IPS DF 6.9 (cell line): ENCODE measurements at regions not wholly inside any gene's neighbourhood (a gene's known extent, or its start where the extent isn't known, plus 50 kb on each side); places are given as distances from the start of the nearest gene placed in this dataset.

Experiments
- DNase-seq: peaks from one replicate; pipeline ENCODE4 v3.0.0-alpha.2; 2013; ENCODE audit warnings: low read depth, low spot score
- H3K27ac ChIP-seq: one replicate; pipeline ENCODE4 v1.5.1; 2013; ENCODE audit warnings: low read length, control low read depth
- H3K27me3 ChIP-seq: 2 replicates; pipeline ENCODE4 v1.6.1; 2013; ENCODE audit warnings: mild to moderate bottlenecking, low read length; ENCODE audit not compliant: control insufficient read depth, insufficient read depth
- H3K36me3 ChIP-seq: 2 replicates; pipeline ENCODE4 v1.6.1; 2013; ENCODE audit warnings: low read length; ENCODE audit not compliant: control insufficient read depth, insufficient read depth
- H3K4me1 ChIP-seq: 2 replicates; pipeline ENCODE4 v1.6.1; 2013; ENCODE audit warnings: low read length; ENCODE audit not compliant: control insufficient read depth, insufficient read depth
- H3K4me3 ChIP-seq: 2 replicates; pipeline ENCODE4 v1.5.1; 2013; ENCODE audit warnings: mild to moderate bottlenecking, low read length
- H3K9me3 ChIP-seq: 2 replicates; pipeline ENCODE4 v1.6.1; 2013; ENCODE audit warnings: low read length, inconsistent platforms; ENCODE audit not compliant: control insufficient read depth, insufficient read depth
- WGBS: extraction: QIAGEN DNeasy Blood & Tissue Kit; methylation state at CpG from one replicate; pipeline ENCODE4 v1.1.7; 2013; ENCODE audit warnings: mixed read lengths, missing lambda C conversion rate; ENCODE audit not compliant: insufficient read length, insufficient coverage; 5-methylcytosine and 5-hydroxymethylcytosine counted together

GRCh38 chr4:126250006-126250405 is 935.3 kb downstream of the FAT4 start:
- H3K9me3 ChIP-seq = no peaks in the 10 kb centered on the region
- no peak overlapping the region for H3K27ac ChIP-seq
- no peak for DNase-seq
- no peaks in the 10 kb centered on the region for H3K36me3 ChIP-seq
- no peak overlapping the region for H3K4me3 ChIP-seq
- WGBS = no CpG with 5 or more reads among the region's 2 CpGs
- H3K4me1 ChIP-seq = no peaks in the 10 kb centered on the region
- no peaks in the 10 kb centered on the region for H3K27me3 ChIP-seq

DNA sequence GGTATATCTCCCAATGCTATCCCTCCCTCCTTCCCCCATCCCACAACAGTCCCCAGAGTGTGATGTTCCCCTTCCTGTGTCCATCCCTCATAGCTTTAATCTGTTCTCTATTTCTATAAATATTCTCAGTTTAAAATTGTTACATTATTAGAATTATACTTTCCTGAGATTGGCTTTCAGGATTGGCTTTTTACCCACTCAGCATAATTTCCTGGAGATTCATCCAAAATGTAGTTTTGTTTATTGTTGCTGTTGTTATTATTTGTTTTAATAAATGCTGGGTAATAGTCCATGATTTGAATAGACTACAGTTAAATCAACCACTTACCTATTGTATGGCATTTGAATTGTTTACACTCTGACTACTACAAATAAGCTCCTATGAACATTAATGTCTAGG is 936.4 kb downstream of the FAT4 start:
- Histone ChIP-seq H3K9me3 (no peaks in the 10 kb centered on the region), H3K4me3 (no peak overlapping the region), H3K36me3 (no peaks in the 10 kb centered on the region), H3K27ac (no peak overlapping the region), H3K4me1 (no peaks in the 10 kb centered on the region), H3K27me3 (no peaks in the 10 kb centered on the region)
- DNase-seq = no peak

GRCh38 chr4:126262665-126263064 is 947.9 kb downstream of the FAT4 start:
- Histone ChIP-seq H3K36me3 (no peaks in the 10 kb centered on the region), H3K27ac (no peak overlapping the region), H3K4me3 (no peak overlapping the region), H3K27me3 (no peaks in the 10 kb centered on the region), H3K9me3 (no peaks in the 10 kb centered on the region), H3K4me1 (no peaks in the 10 kb centered on the region)
- no CpG with 5 or more reads among the region's 2 CpGs for WGBS
- no peak for DNase-seq

- Histone ChIP-seq H3K27me3 (no peaks in the 10 kb centered on the region), H3K4me3 (no peak overlapping the region), H3K27ac (no peak overlapping the region), H3K36me3 (no peaks in the 10 kb centered on the region), H3K9me3 (no peaks in the 10 kb centered on the region), H3K4me1 (no peaks in the 10 kb centered on the region)
- no peak for DNase-seq
Observed at GRCh38 chr4:126264839-126265238, 950.1 kb downstream of the FAT4 start.

DNA sequence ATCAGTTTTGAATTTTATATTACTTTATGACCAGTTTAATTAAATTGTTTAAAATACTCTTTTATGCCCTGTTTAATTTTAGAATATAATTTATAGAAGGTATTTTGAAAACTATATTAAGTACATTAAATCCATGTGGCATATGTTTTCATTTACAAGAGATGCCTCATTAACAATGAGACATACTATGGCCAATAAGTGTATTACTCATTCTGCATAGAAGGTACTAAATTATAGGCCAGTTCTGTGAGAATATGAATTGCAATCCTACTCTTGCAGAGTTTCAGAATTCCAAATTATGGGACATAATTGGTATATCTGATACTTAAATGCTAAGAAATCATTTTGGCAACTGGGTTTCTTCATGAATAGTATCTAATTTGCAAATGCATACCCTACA is 951.1 kb downstream of the FAT4 start:
- no peak overlapping the region for H3K27ac ChIP-seq
- no peak overlapping the region for H3K4me3 ChIP-seq
- no peaks in the 10 kb centered on the region for H3K27me3 ChIP-seq
- DNase-seq = no peak
- H3K9me3 ChIP-seq = no peaks in the 10 kb centered on the region
- no peaks in the 10 kb centered on the region for H3K36me3 ChIP-seq
- no peaks in the 10 kb centered on the region for H3K4me1 ChIP-seq

- DNase-seq = no peak
- H3K27ac ChIP-seq = no peak overlapping the region
- H3K4me1 ChIP-seq = no peaks in the 10 kb centered on the region
- H3K36me3 ChIP-seq = no peaks in the 10 kb centered on the region
- no peak overlapping the region for H3K4me3 ChIP-seq
- no CpG with 5 or more reads among the region's 1 CpG for WGBS
- H3K27me3 ChIP-seq = no peaks in the 10 kb centered on the region
- no peaks in the 10 kb centered on the region for H3K9me3 ChIP-seq
Observed at GRCh38 chr4:126267689-126268088, 952.9 kb downstream of the FAT4 start.

DNA sequence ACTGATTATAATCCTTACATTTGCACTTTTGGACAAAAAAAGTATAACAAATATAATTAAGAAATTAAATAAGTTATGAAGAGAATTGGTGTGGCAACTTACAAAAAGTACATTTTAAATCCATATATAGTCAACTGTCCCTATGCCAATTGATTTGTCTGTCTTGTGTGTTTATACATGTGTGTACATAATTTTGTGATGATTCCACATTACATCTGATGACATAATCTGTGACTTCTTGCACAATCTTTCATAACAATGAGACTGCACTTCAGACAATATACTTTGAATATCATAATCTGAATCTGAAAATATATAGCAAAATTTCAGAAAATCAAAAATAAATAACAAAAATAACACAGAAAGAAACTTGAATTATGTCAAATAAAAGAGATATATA is 953.4 kb downstream of the FAT4 start:
- H3K4me1 ChIP-seq = no peaks in the 10 kb centered on the region
- H3K36me3 ChIP-seq = no peaks in the 10 kb centered on the region
- no peaks in the 10 kb centered on the region for H3K27me3 ChIP-seq
- no peaks in the 10 kb centered on the region for H3K9me3 ChIP-seq
- no peak for DNase-seq
- H3K4me3 ChIP-seq = no peak overlapping the region
- H3K27ac ChIP-seq = no peak overlapping the region

GRCh38 chr4:126269106-126269505 is 954.4 kb downstream of the FAT4 start:
- no peaks in the 10 kb centered on the region for H3K9me3 ChIP-seq
- H3K4me3 ChIP-seq = no peak overlapping the region
- no peaks in the 10 kb centered on the region for H3K27me3 ChIP-seq
- WGBS = no CpG with 5 or more reads among the region's 6 CpGs
- no peak for DNase-seq
- H3K27ac ChIP-seq = no peak overlapping the region
- no peaks in the 10 kb centered on the region for H3K4me1 ChIP-seq
- H3K36me3 ChIP-seq = no peaks in the 10 kb centered on the region

DNA sequence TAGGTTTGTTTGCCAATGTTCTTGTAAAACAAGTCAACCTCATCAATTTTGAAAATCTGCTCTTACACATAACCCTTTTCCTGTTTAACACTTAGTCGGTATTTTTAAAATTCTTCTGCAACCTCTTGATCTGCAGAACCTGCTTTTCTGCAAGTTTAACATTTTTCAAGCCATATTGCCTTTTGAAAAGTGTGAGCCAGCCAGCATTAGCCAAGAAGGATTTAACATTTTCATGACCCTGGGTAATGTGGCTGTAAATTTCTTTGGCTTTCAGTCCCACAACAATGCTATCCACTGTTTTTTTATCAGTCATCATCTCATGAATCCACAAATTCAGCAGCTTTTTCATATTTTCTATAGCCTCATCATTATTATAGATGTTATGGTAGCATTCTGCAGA is 956.5 kb downstream of the FAT4 start:
- no peaks in the 10 kb centered on the region for H3K36me3 ChIP-seq
- no peak overlapping the region for H3K4me3 ChIP-seq
- DNase-seq = no peak
- WGBS = no CpG with 5 or more reads among the region's 1 CpG
- H3K27me3 ChIP-seq = no peaks in the 10 kb centered on the region
- no peaks in the 10 kb centered on the region for H3K4me1 ChIP-seq
- H3K27ac ChIP-seq = no peak overlapping the region
- H3K9me3 ChIP-seq = no peaks in the 10 kb centered on the region

- H3K27ac ChIP-seq = no peak overlapping the region
- H3K4me1 ChIP-seq = no peaks in the 10 kb centered on the region
- no peak overlapping the region for H3K4me3 ChIP-seq
- no CpG with 5 or more reads among the region's 2 CpGs for WGBS
- H3K9me3 ChIP-seq = no peaks in the 10 kb centered on the region
- DNase-seq = no peak
- H3K27me3 ChIP-seq = no peaks in the 10 kb centered on the region
- H3K36me3 ChIP-seq = no peaks in the 10 kb centered on the region
Observed at GRCh38 chr4:126273746-126274145, 959.0 kb downstream of the FAT4 start.

GRCh38 chr4:126291886-126292285 is 977.1 kb downstream of the FAT4 start:
- Histone ChIP-seq H3K9me3 (no peaks in the 10 kb centered on the region), H3K4me3 (no peak overlapping the region), H3K4me1 (no peaks in the 10 kb centered on the region), H3K36me3 (no peaks in the 10 kb centered on the region), H3K27ac (no peak overlapping the region), H3K27me3 (no peaks in the 10 kb centered on the region)
- DNase-seq = no peak
- WGBS = no CpG with 5 or more reads among the region's 1 CpG

DNA sequence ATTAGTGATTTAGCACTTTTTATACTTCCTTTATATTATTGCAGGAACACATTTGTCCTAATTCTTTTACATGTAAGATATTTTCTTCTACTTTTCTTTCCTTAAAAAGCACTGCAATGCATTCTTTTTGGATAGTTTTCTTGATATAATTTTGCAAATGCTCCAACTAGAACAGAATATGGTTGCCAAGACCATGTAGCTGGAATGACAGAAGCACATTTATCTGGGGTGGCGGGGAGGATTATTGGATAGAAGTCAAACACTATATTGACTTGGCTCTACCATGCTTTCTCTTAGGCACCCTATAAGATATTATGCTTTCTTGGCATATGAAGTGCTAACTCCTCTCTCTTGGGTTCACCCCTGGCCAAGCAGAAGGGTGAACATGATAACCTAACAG is 983.5 kb downstream of the FAT4 start:
- DNase-seq = no peak
- no peaks in the 10 kb centered on the region for H3K4me1 ChIP-seq
- H3K27ac ChIP-seq = no peak overlapping the region
- H3K36me3 ChIP-seq = no peaks in the 10 kb centered on the region
- no CpG with 5 or more reads among the region's 1 CpG for WGBS
- no peaks in the 10 kb centered on the region for H3K9me3 ChIP-seq
- no peak overlapping the region for H3K4me3 ChIP-seq
- no peaks in the 10 kb centered on the region for H3K27me3 ChIP-seq
